GM18909 (cell line): ENCODE measurements at regions not wholly inside any gene's neighbourhood (a gene's known extent, or its start where the extent isn't known, plus 50 kb on each side); places are given as distances from the start of the nearest gene placed in this dataset.
"Not testable (repeated sequence)": the region's sequence is repeated elsewhere in the genome, so short reads cannot be mapped to it uniquely, and the experiment has no call there.

Source experiments
- ATAC-seq: cut with Tn5 transposase; IDR thresholded peaks from one replicate; pipeline ENCODE4 v1.9.1; 2021; ENCODE audit warnings: mild to moderate bottlenecking; ENCODE audit not compliant: unreplicated experiment, poor library complexity

- not testable (repeated sequence) for ATAC-seq
These were observed 290.2 kb downstream of the RAB38 start for GRCh38 chr11:87885084-87885483.

DNA sequence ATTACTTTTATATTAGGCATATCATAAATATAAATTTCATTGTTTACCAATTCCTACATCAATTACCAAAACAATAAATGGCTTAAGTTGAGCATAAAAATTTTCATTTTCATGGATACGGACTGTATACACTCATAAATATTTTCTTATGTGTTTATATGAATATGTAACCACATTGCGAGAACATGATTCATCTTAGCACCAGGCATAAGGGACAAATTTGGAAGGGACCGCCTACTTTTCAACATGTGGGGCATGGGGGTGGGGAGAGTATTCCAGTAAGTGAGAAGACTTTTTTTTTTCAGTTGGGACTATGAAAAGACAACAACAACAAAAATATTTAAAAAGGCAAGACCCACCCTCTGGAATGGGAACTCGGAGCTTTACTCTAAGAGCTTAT is 296.1 kb downstream of the RAB38 start:
- ATAC-seq = no peak

GRCh38 chr11:87878373-87878825 is 296.8 kb downstream of the RAB38 start:
- no peak for ATAC-seq

- no peak for ATAC-seq
These were observed 304.2 kb downstream of the RAB38 start for GRCh38 chr11:87871056-87871455.

GRCh38 chr11:87870086-87870485 is 305.2 kb downstream of the RAB38 start:
- ATAC-seq = no peak

GRCh38 chr11:87866951-87867350 is 308.3 kb downstream of the RAB38 start:
- ATAC-seq = no peak

DNA sequence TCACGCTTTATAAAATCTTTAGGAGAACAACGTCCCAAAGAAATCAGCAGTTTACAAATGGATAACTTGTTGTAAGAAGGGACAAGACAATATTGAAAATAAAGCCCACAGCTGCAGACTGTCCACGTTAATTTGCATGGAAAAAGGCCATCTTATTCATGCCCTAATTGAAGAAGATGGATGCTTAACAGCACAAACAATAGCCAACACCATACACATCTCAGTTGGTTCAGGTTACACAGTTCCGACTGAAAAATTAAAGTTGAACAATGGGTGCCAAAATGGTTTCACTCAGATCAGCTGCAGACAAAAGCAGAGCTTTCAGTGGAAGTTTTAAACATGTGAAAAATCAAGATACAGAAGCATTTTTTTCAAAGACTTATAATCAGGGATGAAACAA is 314.2 kb downstream of the RAB38 start:
- no peak for ATAC-seq

DNA sequence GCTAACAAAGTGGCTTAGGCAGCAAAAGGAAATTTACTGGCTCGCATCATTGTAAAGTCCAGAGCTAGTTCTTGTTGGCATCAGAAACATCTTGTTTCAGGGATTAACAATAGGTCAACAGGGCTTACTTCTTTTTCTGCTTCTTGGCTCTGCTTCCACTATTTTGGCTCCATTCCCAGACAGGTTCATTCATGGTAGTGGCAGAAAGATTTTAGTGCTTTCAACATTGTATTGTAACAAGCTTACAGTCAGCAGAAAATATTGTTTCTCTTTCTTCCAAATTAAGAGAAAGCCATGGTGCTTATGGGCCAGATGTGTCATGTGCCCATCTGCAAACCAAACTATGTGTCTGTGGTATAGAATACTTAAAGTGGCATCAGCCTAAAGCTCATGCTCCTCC is 315.6 kb downstream of the RAB38 start:
- no peak for ATAC-seq

DNA sequence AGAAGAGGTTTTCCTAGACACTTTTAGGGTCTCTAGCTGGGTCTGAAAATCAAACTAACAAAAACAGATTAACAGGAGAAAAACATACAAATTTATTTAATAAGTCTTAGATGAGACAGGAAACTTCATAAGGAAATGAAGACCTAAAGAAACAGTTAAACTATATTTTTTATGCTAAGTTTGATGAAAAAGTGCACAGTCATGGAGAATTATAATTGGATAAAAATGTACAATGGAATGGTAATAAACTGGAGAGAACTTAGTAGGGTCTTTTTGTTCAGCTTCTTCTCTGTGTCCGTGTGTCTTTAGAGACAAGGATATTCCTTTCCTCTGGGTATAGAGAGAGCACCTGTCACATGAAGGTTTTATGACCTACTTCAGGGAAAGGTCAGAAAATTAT is 323.4 kb downstream of the RAB38 start:
- no peak for ATAC-seq

GRCh38 chr11:87851234-87851633 is 324.0 kb downstream of the RAB38 start:
- no peak for ATAC-seq

- no peak for ATAC-seq
These were observed 326.0 kb downstream of the RAB38 start for GRCh38 chr11:87849216-87849615.

GRCh38 chr11:87840786-87841185 is 334.5 kb downstream of the RAB38 start:
- ATAC-seq = no peak

DNA sequence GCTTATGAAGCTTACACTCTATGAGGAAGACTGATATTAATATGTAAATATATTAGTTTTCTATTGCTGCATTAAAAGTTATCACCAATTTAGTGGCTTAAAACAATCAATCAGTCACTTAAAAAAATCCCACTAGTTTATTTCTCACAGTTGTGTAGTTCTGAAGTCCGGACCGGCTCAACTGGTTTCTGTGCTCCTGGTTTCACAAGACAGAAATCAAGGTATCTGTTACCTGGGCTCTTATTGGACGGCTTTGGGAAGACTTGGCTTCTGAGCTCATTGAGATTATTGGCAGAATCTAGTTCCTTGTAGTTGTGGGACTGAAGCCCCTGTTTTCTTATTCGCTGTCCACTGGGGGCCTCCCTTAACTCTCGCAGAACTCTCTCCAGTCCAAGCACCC is 343.0 kb downstream of the RAB38 start:
- ATAC-seq = no peak

GRCh38 chr11:87820011-87820410 is 355.2 kb downstream of the RAB38 start:
- ATAC-seq = no peak

DNA sequence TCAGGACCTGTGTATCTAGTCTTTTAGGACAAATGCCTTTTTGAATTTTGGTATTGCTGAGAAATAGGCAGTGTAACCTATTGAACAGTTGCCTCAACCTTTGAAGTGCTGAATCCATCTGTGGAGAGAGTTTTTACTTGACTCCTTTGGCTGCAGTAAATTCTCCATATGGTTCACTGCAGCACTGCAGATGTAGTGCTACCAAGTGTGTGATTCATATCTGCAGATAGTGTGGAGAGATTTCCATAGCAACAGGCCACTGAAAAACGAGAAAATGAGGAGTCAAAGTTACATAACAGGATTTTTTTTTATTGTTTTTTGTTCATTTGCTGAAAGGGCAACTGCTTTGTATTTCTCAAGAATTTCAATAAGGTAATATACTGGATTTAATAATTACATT is 356.1 kb downstream of the RAB38 start:
- ATAC-seq = no peak

DNA sequence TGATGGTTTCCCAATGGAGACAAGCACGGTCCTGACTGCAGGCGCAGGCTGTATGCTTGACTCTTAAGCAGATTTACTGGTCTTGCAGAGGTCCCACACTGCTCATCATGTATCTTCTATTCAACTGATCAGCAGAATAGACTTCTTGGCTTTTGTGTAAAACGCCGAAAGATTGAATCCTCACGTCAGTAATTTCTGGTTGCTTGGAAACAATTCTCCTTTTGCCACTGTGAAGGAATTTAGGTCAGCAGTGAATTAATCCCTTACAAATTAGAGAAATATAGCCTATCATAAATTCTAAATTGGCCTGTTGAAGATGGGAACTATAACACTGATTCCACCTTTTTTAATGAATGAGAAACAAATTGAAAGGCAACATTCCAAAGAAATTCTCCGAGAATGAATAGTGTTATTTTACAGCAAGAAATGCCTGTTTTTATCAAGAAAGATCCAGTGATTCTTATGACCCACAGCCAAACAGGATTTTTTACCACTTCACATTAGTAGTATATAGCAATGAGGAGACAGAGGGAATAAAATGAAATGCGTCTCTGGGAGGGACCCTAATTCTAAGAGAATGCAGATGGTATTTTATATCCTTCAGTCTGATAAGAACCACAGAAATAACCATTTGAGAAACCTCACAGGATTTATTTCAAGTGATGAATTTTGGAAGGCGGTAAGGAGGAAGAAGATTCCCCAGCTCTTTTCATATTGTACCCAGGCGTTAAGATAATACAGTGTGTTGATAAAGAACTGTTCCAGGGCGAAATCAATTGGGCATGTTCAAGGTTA is 362.5 kb downstream of the RAB38 start:
- ATAC-seq = no peak

GRCh38 chr11:87810486-87810885 is 364.8 kb downstream of the RAB38 start:
- no peak for ATAC-seq

GRCh38 chr11:87809256-87809655 is 366.0 kb downstream of the RAB38 start:
- no peak for ATAC-seq

DNA sequence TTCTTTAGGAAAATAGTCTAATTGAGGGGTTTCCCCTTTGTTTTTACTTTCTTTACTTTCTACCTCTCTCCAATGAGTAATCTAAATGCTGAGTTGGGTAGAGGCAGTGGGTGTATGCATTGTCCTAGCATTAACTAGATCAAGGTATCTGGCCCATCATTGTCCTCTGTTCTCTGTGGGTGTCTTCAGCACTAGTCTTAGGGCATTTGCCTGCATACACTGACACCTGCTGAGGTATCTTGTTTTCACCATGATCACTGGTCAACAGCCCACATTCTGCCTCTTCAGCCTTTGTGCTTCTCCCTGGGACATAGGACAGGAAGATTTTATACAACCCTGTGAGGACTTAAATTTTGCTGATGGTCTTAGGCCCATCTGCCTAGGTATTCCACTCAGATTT is 371.1 kb downstream of the RAB38 start:
- no peak for ATAC-seq

DNA sequence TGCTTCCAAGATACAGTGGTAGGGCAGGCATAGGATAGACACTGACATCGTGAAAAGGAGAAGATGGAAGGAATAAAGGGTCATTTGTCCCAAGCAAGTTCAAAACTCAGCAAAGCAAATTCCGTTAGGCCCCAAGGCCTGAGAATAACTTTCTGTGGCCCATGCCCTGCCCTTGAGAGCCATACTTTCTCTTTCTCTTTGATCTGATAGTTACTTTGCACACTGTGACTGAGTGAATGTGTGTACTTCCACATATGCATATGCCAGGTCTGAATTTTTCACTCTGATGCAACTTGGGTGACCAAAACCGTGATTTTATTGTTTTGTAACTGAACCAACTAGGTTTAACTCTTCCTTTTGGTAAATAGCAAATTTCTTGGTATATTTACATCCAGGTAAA is 371.5 kb downstream of the RAB38 start:
- no peak for ATAC-seq

DNA sequence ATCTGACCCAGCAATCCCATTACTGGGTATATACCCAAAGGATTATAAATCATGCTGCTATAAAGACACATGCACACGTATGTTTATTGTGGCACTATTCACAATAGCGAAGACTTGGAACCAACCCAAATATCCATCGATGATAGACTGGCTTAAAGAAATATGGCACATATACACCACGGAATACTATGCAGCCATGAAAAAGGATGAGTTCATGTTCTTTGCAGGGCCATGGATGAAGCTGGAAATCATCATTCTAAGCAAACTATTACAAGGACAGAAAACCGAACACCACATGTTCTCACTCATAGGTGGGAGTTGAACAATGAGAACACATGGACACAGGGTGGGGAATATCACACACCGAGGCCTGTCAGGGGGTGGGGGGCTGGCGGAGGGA is 390.4 kb downstream of the RAB38 start:
- ATAC-seq = not testable (repeated sequence)

DNA sequence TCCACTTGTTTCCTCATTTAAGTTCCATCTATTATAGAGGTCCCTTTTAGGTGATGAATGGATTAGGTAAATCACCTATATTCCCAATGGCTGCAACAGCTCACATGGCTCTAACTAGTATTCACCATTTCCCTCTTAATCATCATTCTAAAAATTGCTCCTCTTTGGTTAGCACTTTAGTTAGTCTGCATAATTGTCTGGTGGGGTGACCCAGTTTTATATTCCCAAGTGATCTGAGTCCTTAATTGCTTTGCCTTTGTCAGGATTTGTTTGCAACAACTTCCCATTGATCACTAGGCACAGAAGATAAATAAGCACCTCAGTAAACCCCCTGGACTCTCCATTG is 395.2 kb downstream of the RAB38 start:
- ATAC-seq = no peak
